ENCODE measurements at regions not wholly inside any gene's neighbourhood (a gene's known extent, or its start where the extent isn't known, plus 50 kb on each side); places are given as distances from the start of the nearest gene placed in this dataset.

DNA sequence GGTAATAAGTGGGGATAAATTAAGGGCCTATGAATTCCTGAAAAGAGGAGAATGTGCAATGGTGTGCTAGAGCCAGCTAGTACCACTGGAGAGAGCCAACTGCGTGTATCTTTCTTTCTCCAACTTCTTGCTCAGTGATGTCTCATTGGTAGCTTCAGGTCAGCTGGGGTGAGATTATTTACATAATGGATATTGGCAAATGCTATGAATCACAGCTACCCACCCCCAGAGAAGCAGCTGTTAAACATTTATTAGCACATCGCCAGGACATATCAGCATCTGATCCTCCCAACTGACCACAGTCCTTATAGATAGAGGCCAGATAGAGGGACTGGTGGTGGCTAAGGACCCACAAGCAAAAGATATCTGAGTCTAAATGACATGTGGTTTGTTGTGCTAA is 421.3 kb downstream of the ACTL7B start:
- H2AFZ ChIP-seq = no peak overlapping the region
- no peaks in the 10 kb centered on the region for H3F3A ChIP-seq (replicated peaks; ENCODE audit: low read depth)
- ATAC-seq = no peak
- no peak for TF ChIP-seq ZNF331 (CRISPR knock-in tag; IDR thresholded peaks at IDR 0.05; ENCODE audit: low read depth)
- TF ChIP-seq, protein P1, sequence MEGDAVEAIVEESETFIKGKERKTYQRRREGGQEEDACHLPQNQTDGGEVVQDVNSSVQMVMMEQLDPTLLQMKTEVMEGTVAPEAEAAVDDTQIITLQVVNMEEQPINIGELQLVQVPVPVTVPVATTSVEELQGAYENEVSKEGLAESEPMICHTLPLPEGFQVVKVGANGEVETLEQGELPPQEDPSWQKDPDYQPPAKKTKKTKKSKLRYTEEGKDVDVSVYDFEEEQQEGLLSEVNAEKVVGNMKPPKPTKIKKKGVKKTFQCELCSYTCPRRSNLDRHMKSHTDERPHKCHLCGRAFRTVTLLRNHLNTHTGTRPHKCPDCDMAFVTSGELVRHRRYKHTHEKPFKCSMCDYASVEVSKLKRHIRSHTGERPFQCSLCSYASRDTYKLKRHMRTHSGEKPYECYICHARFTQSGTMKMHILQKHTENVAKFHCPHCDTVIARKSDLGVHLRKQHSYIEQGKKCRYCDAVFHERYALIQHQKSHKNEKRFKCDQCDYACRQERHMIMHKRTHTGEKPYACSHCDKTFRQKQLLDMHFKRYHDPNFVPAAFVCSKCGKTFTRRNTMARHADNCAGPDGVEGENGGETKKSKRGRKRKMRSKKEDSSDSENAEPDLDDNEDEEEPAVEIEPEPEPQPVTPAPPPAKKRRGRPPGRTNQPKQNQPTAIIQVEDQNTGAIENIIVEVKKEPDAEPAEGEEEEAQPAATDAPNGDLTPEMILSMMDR (conservative IDR thresholded peaks at IDR 0.05; ENCODE audit: low read depth in 2 of 2) = no peak
- TF ChIP-seq STAT1 (IDR thresholded peaks at IDR 0.05; ENCODE audit: unreplicated experiment) = no peak
- TF ChIP-seq EZH2 (IDR thresholded peaks at IDR 0.05; ENCODE audit: low read depth, unreplicated experiment) = no peak
- TF ChIP-seq EZH2phosphoT487 (IDR thresholded peaks at IDR 0.05; ENCODE audit: unreplicated experiment) = no peak
- TF ChIP-seq JUNB (IDR thresholded peaks at IDR 0.05; ENCODE audit: unreplicated experiment) = no peak
- no peak for TF ChIP-seq ZNF114 (CRISPR knock-in tag; IDR thresholded peaks at IDR 0.05)
- TF ChIP-seq, protein P2, sequence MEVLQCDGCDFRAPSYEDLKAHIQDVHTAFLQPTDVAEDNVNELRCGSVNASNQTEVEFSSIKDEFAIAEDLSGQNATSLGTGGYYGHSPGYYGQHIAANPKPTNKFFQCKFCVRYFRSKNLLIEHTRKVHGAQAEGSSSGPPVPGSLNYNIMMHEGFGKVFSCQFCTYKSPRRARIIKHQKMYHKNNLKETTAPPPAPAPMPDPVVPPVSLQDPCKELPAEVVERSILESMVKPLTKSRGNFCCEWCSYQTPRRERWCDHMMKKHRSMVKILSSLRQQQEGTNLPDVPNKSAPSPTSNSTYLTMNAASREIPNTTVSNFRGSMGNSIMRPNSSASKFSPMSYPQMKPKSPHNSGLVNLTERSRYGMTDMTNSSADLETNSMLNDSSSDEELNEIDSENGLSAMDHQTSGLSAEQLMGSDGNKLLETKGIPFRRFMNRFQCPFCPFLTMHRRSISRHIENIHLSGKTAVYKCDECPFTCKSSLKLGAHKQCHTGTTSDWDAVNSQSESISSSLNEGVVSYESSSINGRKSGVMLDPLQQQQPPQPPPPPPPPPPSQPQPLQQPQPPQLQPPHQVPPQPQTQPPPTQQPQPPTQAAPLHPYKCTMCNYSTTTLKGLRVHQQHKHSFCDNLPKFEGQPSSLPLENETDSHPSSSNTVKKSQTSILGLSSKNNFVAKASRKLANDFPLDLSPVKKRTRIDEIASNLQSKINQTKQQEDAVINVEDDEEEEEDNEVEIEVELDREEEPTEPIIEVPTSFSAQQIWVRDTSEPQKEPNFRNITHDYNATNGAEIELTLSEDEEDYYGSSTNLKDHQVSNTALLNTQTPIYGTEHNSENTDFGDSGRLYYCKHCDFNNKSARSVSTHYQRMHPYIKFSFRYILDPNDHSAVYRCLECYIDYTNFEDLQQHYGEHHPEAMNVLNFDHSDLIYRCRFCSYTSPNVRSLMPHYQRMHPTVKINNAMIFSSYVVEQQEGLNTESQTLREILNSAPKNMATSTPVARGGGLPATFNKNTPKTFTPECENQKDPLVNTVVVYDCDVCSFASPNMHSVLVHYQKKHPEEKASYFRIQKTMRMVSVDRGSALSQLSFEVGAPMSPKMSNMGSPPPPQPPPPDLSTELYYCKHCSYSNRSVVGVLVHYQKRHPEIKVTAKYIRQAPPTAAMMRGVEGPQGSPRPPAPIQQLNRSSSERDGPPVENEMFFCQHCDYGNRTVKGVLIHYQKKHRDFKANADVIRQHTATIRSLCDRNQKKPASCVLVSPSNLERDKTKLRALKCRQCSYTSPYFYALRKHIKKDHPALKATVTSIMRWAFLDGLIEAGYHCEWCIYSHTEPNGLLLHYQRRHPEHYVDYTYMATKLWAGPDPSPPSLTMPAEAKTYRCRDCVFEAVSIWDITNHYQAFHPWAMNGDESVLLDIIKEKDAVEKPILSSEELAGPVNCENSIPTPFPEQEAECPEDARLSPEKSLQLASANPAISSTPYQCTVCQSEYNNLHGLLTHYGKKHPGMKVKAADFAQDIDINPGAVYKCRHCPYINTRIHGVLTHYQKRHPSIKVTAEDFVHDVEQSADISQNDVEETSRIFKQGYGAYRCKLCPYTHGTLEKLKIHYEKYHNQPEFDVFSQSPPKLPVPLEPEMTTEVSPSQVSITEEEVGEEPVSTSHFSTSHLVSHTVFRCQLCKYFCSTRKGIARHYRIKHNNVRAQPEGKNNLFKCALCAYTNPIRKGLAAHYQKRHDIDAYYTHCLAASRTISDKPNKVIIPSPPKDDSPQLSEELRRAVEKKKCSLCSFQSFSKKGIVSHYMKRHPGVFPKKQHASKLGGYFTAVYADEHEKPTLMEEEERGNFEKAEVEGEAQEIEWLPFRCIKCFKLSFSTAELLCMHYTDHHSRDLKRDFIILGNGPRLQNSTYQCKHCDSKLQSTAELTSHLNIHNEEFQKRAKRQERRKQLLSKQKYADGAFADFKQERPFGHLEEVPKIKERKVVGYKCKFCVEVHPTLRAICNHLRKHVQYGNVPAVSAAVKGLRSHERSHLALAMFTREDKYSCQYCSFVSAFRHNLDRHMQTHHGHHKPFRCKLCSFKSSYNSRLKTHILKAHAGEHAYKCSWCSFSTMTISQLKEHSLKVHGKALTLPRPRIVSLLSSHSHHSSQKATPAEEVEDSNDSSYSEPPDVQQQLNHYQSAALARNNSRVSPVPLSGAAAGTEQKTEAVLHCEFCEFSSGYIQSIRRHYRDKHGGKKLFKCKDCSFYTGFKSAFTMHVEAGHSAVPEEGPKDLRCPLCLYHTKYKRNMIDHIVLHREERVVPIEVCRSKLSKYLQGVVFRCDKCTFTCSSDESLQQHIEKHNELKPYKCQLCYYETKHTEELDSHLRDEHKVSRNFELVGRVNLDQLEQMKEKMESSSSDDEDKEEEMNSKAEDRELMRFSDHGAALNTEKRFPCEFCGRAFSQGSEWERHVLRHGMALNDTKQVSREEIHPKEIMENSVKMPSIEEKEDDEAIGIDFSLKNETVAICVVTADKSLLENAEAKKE (CRISPR knock-in tag; IDR thresholded peaks at IDR 0.05) = no peak
- peaks cover 9% of the 10 kb centered on the region for H3K9me3 Mint-ChIP-seq
- no peaks in the 10 kb centered on the region; the same call in 1 of the 2 replicates for H3K9me2 ChIP-seq (ENCODE audit: insufficient read depth)
- no peak overlapping the region for H3K4me3 ChIP-seq
- H3K79me2 ChIP-seq (replicated peaks; ENCODE audit: insufficient read depth) = no peaks in the 10 kb centered on the region
- H3K27me3 Mint-ChIP-seq (ENCODE audit: insufficient read depth, low read depth, poor library complexity) = no peaks in the 10 kb centered on the region
- DNase-seq (ENCODE audit: low spot score) = no peak
- peaks cover 6% of the 10 kb centered on the region; the same call in 2 of the 3 replicates for H3K36me3 Mint-ChIP-seq (ENCODE audit: low read depth)
- H3K27ac Mint-ChIP-seq = no peak overlapping the region
- no peaks in the 10 kb centered on the region for H3K36me3 ChIP-seq (ENCODE audit: insufficient read depth)
- no peak overlapping the region for H3K4me2 ChIP-seq
- no peaks in the 10 kb centered on the region for H3K27me3 ChIP-seq (ENCODE audit: insufficient read depth)
- H3K27ac ChIP-seq (ENCODE audit: low read depth) = no peak overlapping the region
- H4K20me1 ChIP-seq (replicated peaks; ENCODE audit: insufficient read depth) = no peaks in the 10 kb centered on the region
- H3K4me3 Mint-ChIP-seq = no peak overlapping the region
- H3K4me1 ChIP-seq (ENCODE audit: insufficient read depth) = no peaks in the 10 kb centered on the region
- no peaks in the 10 kb centered on the region for H3K4me1 Mint-ChIP-seq

Data from GM23338 (cell line).